DND-41 (cell line): ENCODE measurements at regions not wholly inside any gene's neighbourhood (a gene's known extent, or its start where the extent isn't known, plus 50 kb on each side); places are given as distances from the start of the nearest gene placed in this dataset.
"Not testable (repeated sequence)": the region's sequence is repeated elsewhere in the genome, so short reads cannot be mapped to it uniquely, and the experiment has no call there.

ENCODE experiments used
- ATAC-seq: fragments of 200-7000 bp; cut with Tn5 transposase; 3 replicates; pipeline ENCODE4 v1.9.1; 2021; ENCODE audit warnings: low read depth; ENCODE audit not compliant: insufficient read depth
- DNase-seq: peaks from one replicate; pipeline ENCODE4 v3.0.0-alpha.2; 2020
- H2AFZ ChIP-seq: 2 replicates; pipeline ENCODE4 v1.6.0; 2012; ENCODE audit warnings: low read depth, low read length
- H3K27ac ChIP-seq: 2 replicates; pipeline ENCODE4 v1.5.1; 2012; ENCODE audit warnings: low read length, inconsistent platforms
- H3K27me3 ChIP-seq: fragments of 200-600 bp; sonication (generic); 2 replicates; pipeline ENCODE4 v1.6.0; 2012; ENCODE audit warnings: low read length, mild to moderate bottlenecking, inconsistent platforms; ENCODE audit not compliant: insufficient read depth, poor library complexity
- H3K36me3 ChIP-seq: 2 replicates; pipeline ENCODE4 v1.5.1; 2012; ENCODE audit warnings: low read length, inconsistent platforms; ENCODE audit not compliant: insufficient read depth
- H3K4me1 ChIP-seq: 2 replicates; pipeline ENCODE4 v1.5.1; 2012; ENCODE audit warnings: mild to moderate bottlenecking, low read length; ENCODE audit not compliant: insufficient read depth
- H3K4me2 ChIP-seq: 2 replicates; pipeline ENCODE4 v1.6.0; 2012; ENCODE audit warnings: mild to moderate bottlenecking, moderate library complexity, low read length, inconsistent platforms; ENCODE audit not compliant: insufficient read depth
- H3K4me3 ChIP-seq, 2 experiments: fragments of 200-600 bp in 1 of 2; shearing (Covaris generic) in 1 of 2; 2 replicates each; pipeline ENCODE4 v1.5.1; 2012 to 2016; ENCODE audit warnings: inconsistent platforms in 2 of 2, low read length in 2 of 2, mild to moderate bottlenecking in 2 of 2, low read depth in 1 of 2, moderate library complexity in 1 of 2
- H3K79me2 ChIP-seq: 2 replicates; pipeline ENCODE4 v1.6.0; 2012; ENCODE audit warnings: low read length, inconsistent platforms; ENCODE audit not compliant: insufficient read depth
- H3K9ac ChIP-seq: 2 replicates; pipeline ENCODE4 v1.6.0; 2012; ENCODE audit warnings: low read depth, mild to moderate bottlenecking, inconsistent platforms, low read length, moderate library complexity
- H3K9me3 ChIP-seq: 2 replicates; pipeline ENCODE4 v1.5.1; 2012; ENCODE audit warnings: low read length, moderate library complexity, mild to moderate bottlenecking, inconsistent platforms; ENCODE audit not compliant: insufficient read depth, severe bottlenecking
- H4K20me1 ChIP-seq: 2 replicates; pipeline ENCODE4 v1.6.0; 2012; ENCODE audit warnings: low read length; ENCODE audit not compliant: insufficient read depth
- CTCF ChIP-seq: IDR thresholded peaks from 2 replicates; pipeline ENCODE4 v1.5.1; 2012; ENCODE audit warnings: borderline replicate concordance, low read length, moderate library complexity, mild to moderate bottlenecking; ENCODE audit not compliant: poor library complexity, severe bottlenecking; ENCODE audit errors: extremely low read depth
- EZH2 ChIP-seq: IDR thresholded peaks from 3 replicates; pipeline ENCODE4 v1.6.1; 2012; ENCODE audit warnings: borderline replicate concordance, low read depth, mild to moderate bottlenecking, moderate library complexity, low read length, inconsistent platforms; ENCODE audit not compliant: severe bottlenecking

- H3K36me3 ChIP-seq: no peaks in the 10 kb centered on the region
- no peak for TF ChIP-seq EZH2
- TF ChIP-seq CTCF: no peak
- no peak overlapping the region for H2AFZ ChIP-seq
- no peak overlapping the region for H3K4me3 ChIP-seq
- no peaks in the 10 kb centered on the region for H3K27me3 ChIP-seq
- no peak for DNase-seq
- no peaks in the 10 kb centered on the region for H4K20me1 ChIP-seq
- no peak overlapping the region for H3K27ac ChIP-seq
- H3K4me1 ChIP-seq: no peaks in the 10 kb centered on the region
- H3K79me2 ChIP-seq: no peaks in the 10 kb centered on the region
- no peak overlapping the region for H3K9ac ChIP-seq
- H3K9me3 ChIP-seq: no peaks in the 10 kb centered on the region
- no peak overlapping the region for H3K4me2 ChIP-seq
- ATAC-seq: no peak
Measured at GRCh38 chr13:111667757-111668156, 347.3 kb downstream of the TEX29 start.

- Histone ChIP-seq H3K4me2 (no peak overlapping the region), H3K4me3 (no peak overlapping the region), H3K36me3 (no peaks in the 10 kb centered on the region), H3K9ac (no peak overlapping the region), H3K4me1 (no peaks in the 10 kb centered on the region), H4K20me1 (no peaks in the 10 kb centered on the region), H2AFZ (no peak overlapping the region), H3K79me2 (no peaks in the 10 kb centered on the region), H3K9me3 (no peaks in the 10 kb centered on the region), H3K27me3 (no peaks in the 10 kb centered on the region), H3K27ac (no peak overlapping the region)
- ATAC-seq: no peak
- no peak for DNase-seq
- TF ChIP-seq CTCF (no peak), EZH2 (no peak)
Measured at GRCh38 chr13:111668451-111668850, 348.0 kb downstream of the TEX29 start.

GRCh38 chr13:111672198-111672597, 351.8 kb downstream of the TEX29 start:
- H3K36me3 ChIP-seq, H3K27me3 ChIP-seq, H4K20me1 ChIP-seq, H3K4me1 ChIP-seq, H2AFZ ChIP-seq, H3K9me3 ChIP-seq, H3K27ac ChIP-seq, DNase-seq, H3K4me2 ChIP-seq, H3K4me3 ChIP-seq, H3K79me2 ChIP-seq, H3K9ac ChIP-seq, ATAC-seq: not testable (repeated sequence)

- H3K4me3 ChIP-seq, H3K9me3 ChIP-seq, H3K79me2 ChIP-seq, H3K27ac ChIP-seq, ATAC-seq, H2AFZ ChIP-seq, H3K9ac ChIP-seq, DNase-seq, H3K36me3 ChIP-seq, H4K20me1 ChIP-seq, H3K4me2 ChIP-seq, H3K27me3 ChIP-seq, H3K4me1 ChIP-seq: not testable (repeated sequence)
Measured at GRCh38 chr13:111678120-111678882, 357.9 kb downstream of the TEX29 start.

GRCh38 chr13:111679645-111680044, 359.2 kb downstream of the TEX29 start:
- H3K27me3 ChIP-seq, H3K36me3 ChIP-seq, H3K4me3 ChIP-seq, H3K27ac ChIP-seq, H4K20me1 ChIP-seq, DNase-seq, ATAC-seq, H2AFZ ChIP-seq, H3K79me2 ChIP-seq, H3K9ac ChIP-seq, H3K4me1 ChIP-seq, H3K9me3 ChIP-seq, H3K4me2 ChIP-seq: not testable (repeated sequence)

- not testable (repeated sequence) for H3K79me2 ChIP-seq, DNase-seq, H3K36me3 ChIP-seq, H2AFZ ChIP-seq, H3K9ac ChIP-seq, H3K9me3 ChIP-seq, H3K4me3 ChIP-seq, ATAC-seq, H4K20me1 ChIP-seq, H3K4me2 ChIP-seq, H3K27me3 ChIP-seq, H3K27ac ChIP-seq, H3K4me1 ChIP-seq
Measured at GRCh38 chr13:111680100-111680499, 359.7 kb downstream of the TEX29 start.
